DOHH2 (cell line): ENCODE measurements at regions not wholly inside any gene's neighbourhood (a gene's known extent, or its start where the extent isn't known, plus 50 kb on each side); places are given as distances from the start of the nearest gene placed in this dataset.

Experiments used
- H3F3A ChIP-seq: fragments of 200-600 bp; sonication (generic), shearing (Covaris generic); 2 replicates; pipeline ENCODE4 v1.6.0; 2016; ENCODE audit warnings: antibody characterized with exemption, mild to moderate bottlenecking; ENCODE audit not compliant: control insufficient read depth, insufficient read depth
- H3K27ac ChIP-seq: fragments of 200-600 bp; sonication (generic); 2 replicates; pipeline ENCODE4 v1.5.1; 2014; ENCODE audit warnings: low read depth, mild to moderate bottlenecking, low read length, moderate library complexity
- H3K27me3 ChIP-seq: fragments of 200-600 bp; sonication (generic); 2 replicates; pipeline ENCODE4 v1.6.1; 2014; ENCODE audit warnings: mild to moderate bottlenecking, low read length, mixed read lengths; ENCODE audit not compliant: control insufficient read depth
- H3K36me3 ChIP-seq: fragments of 200-600 bp; sonication (generic); 2 replicates; pipeline ENCODE4 v1.6.1; 2014; ENCODE audit warnings: mild to moderate bottlenecking, low read length, moderate library complexity, mixed read lengths; ENCODE audit not compliant: control insufficient read depth
- H3K4me1 ChIP-seq: fragments of 200-600 bp; sonication (generic); 2 replicates; pipeline ENCODE4 v1.6.1; 2014; ENCODE audit warnings: mild to moderate bottlenecking, low read length, mixed read lengths; ENCODE audit not compliant: control insufficient read depth
- H3K4me2 ChIP-seq: fragments of 200-600 bp; sonication (generic); 2 replicates; pipeline ENCODE4 v1.6.0; 2014; ENCODE audit warnings: mild to moderate bottlenecking, low read length, moderate library complexity
- H3K4me3 ChIP-seq: fragments of 200-600 bp; sonication (generic); 2 replicates; pipeline ENCODE4 v1.5.1; 2014; ENCODE audit warnings: mild to moderate bottlenecking, low read length, mixed read lengths
- H3K79me2 ChIP-seq: fragments of 200-600 bp; sonication (generic); 2 replicates; pipeline ENCODE4 v1.6.1; 2014; ENCODE audit warnings: mild to moderate bottlenecking, low read length, mixed read lengths; ENCODE audit not compliant: control insufficient read depth
- H3K9me2 ChIP-seq: fragments of 200-600 bp; sonication (generic); replicated peaks from 2 replicates; pipeline ENCODE4 v1.6.1; 2014; ENCODE audit warnings: mild to moderate bottlenecking, low read length, mixed read lengths; ENCODE audit not compliant: control insufficient read depth
- H3K9me3 ChIP-seq: fragments of 200-600 bp; sonication (generic); 2 replicates; pipeline ENCODE4 v1.6.1; 2014; ENCODE audit warnings: antibody characterized with exemption, low read length, mixed read lengths; ENCODE audit not compliant: control insufficient read depth, insufficient read depth
- H4K20me1 ChIP-seq: fragments of 200-600 bp; sonication (generic); 2 replicates; pipeline ENCODE4 v1.6.0; 2014; ENCODE audit warnings: low read depth, mild to moderate bottlenecking, antibody characterized with exemption, low read length, moderate library complexity; ENCODE audit not compliant: control insufficient read depth, insufficient read depth
- EZH2phosphoT487 ChIP-seq: fragments of 200-600 bp; sonication (generic); IDR thresholded peaks from 2 replicates; pipeline ENCODE4 v1.6.1; 2017; ENCODE audit warnings: borderline replicate concordance, mild to moderate bottlenecking, antibody characterized with exemption, low read length, moderate library complexity, mixed read lengths
- TF ChIP-seq, protein P1 (sequence below): fragments of 200-600 bp; sonication (generic); IDR thresholded peaks from one replicate; pipeline ENCODE4 v1.5.1; 2014; ENCODE audit warnings: antibody characterized with exemption, mild to moderate bottlenecking, low read depth, low read length; ENCODE audit not compliant: poor library complexity, severe bottlenecking

DNA sequence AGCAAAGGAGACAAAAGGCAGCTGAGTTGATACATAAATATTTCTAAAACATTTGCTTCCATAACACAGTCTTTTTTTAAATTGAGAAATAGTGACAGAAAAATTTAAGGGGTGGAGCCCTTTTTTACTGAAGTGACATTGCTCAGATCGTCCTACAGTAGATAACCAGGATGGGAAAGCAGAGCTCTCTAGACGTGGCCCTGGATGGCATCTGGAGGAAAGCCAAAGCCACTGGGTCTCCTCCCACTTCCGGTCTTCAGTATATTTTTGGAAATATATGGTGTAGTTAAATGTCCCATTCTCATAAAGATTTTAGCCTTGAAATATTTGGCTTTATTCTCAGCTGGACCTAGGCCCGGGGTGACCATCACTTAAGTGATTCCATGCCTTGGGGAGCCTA, 326.1 kb downstream of the ZNF621 start:
- H3K9me2 ChIP-seq: no peaks in the 10 kb centered on the region
- no peaks in the 10 kb centered on the region; the same call in 1 of the 2 replicates for H3K4me1 ChIP-seq
- H3K4me2 ChIP-seq: no peak overlapping the region
- H3K27ac ChIP-seq: no peak overlapping the region
- no peak for TF ChIP-seq EZH2phosphoT487
- TF ChIP-seq, protein P1, sequence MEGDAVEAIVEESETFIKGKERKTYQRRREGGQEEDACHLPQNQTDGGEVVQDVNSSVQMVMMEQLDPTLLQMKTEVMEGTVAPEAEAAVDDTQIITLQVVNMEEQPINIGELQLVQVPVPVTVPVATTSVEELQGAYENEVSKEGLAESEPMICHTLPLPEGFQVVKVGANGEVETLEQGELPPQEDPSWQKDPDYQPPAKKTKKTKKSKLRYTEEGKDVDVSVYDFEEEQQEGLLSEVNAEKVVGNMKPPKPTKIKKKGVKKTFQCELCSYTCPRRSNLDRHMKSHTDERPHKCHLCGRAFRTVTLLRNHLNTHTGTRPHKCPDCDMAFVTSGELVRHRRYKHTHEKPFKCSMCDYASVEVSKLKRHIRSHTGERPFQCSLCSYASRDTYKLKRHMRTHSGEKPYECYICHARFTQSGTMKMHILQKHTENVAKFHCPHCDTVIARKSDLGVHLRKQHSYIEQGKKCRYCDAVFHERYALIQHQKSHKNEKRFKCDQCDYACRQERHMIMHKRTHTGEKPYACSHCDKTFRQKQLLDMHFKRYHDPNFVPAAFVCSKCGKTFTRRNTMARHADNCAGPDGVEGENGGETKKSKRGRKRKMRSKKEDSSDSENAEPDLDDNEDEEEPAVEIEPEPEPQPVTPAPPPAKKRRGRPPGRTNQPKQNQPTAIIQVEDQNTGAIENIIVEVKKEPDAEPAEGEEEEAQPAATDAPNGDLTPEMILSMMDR: no peak
- peaks cover 3% of the 10 kb centered on the region; the same call in 1 of the 2 replicates for H3K27me3 ChIP-seq
- no peaks in the 10 kb centered on the region for H4K20me1 ChIP-seq
- H3K4me3 ChIP-seq: no peak overlapping the region
- no peaks in the 10 kb centered on the region for H3F3A ChIP-seq
- H3K79me2 ChIP-seq: no peaks in the 10 kb centered on the region
- no peaks in the 10 kb centered on the region for H3K36me3 ChIP-seq
- no peaks in the 10 kb centered on the region for H3K9me3 ChIP-seq

DNA sequence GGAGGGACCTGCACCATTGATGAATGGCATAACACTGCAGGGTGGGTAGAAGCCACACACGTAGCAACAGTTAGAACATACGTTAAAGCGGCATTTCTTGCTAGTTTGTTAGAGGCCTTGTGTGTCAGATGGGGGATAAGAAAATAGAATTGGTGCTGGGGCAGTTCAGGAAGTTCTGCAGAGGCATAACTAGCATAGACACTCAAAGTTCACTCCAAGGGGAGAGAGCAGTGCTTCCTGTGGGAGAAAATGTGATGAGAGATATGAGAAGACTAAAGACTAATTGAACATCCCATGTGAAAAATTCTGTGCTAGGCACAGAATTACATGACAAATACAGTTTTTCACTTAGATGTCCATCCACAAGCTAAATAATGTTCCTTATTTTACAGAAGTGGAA, 327.1 kb downstream of the ZNF621 start:
- TF ChIP-seq, protein P1: no peak
- Histone ChIP-seq H3K4me1 (no peaks in the 10 kb centered on the region; the same call in 1 of the 2 replicates), H3K27ac (no peak overlapping the region), H4K20me1 (no peaks in the 10 kb centered on the region), H3K9me2 (no peaks in the 10 kb centered on the region), H3K9me3 (no peaks in the 10 kb centered on the region), H3K79me2 (no peaks in the 10 kb centered on the region), H3K4me2 (no peak overlapping the region), H3F3A (no peaks in the 10 kb centered on the region), H3K36me3 (no peaks in the 10 kb centered on the region), H3K4me3 (no peak overlapping the region), H3K27me3 (peaks cover 3% of the 10 kb centered on the region; the same call in 1 of the 2 replicates)

DNA sequence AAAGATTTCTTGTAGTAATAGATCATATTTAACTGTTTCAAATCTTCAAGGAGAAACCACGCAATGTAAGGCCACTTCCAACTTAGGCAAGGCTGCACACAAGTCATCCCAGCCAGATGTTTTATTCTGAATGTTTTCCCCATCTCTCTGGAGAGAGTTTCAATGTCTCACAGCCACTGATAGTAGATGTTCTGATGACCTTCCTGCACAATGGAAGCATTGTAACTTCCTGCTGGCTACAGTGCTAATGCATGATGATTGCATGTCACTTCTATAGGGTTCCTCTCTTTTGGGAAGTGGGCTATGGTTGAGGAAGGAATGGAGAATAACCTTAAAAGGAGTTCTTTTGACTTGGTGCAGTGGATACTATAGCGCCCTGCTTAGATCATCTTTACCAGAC, 328.0 kb downstream of the ZNF621 start:
- no peaks in the 10 kb centered on the region for H3F3A ChIP-seq
- H3K4me3 ChIP-seq: no peak overlapping the region
- H3K9me3 ChIP-seq: no peaks in the 10 kb centered on the region
- TF ChIP-seq, protein P1: no peak
- TF ChIP-seq EZH2phosphoT487: no peak
- H3K36me3 ChIP-seq: no peaks in the 10 kb centered on the region
- H3K27me3 ChIP-seq: no peaks in the 10 kb centered on the region; the same call in 1 of the 2 replicates
- H3K27ac ChIP-seq: no peak overlapping the region
- no peaks in the 10 kb centered on the region for H3K79me2 ChIP-seq
- no peaks in the 10 kb centered on the region for H4K20me1 ChIP-seq
- no peaks in the 10 kb centered on the region; the same call in 1 of the 2 replicates for H3K4me1 ChIP-seq
- no peak overlapping the region for H3K4me2 ChIP-seq
- no peaks in the 10 kb centered on the region for H3K9me2 ChIP-seq
